Anterior cingulate cortex (tissue), 58 donors: ENCODE measurements at regions not wholly inside any gene's neighbourhood (a gene's known extent, or its start where the extent isn't known, plus 50 kb on each side); places are given as distances from the start of the nearest gene placed in this dataset.
A peak's percentile ranks its signal among the peaks of the same experiment; 100 is the strongest.
"Not testable (repeated sequence)": the region's sequence is repeated elsewhere in the genome, so short reads cannot be mapped to it uniquely, and the experiment has no call there.

Source experiments
- DNase-seq, 58 donors: peaks; one replicate each; lab custom pipeline; 2025; lab: John Stamatoyannopoulos, UW

GRCh38 chr7:53237344-53237913, 202.0 kb downstream of the POM121L12 start:
- DNase-seq = no peak

- no peak for DNase-seq
Measured at GRCh38 chr7:53238021-53238605, 202.7 kb downstream of the POM121L12 start.

DNA sequence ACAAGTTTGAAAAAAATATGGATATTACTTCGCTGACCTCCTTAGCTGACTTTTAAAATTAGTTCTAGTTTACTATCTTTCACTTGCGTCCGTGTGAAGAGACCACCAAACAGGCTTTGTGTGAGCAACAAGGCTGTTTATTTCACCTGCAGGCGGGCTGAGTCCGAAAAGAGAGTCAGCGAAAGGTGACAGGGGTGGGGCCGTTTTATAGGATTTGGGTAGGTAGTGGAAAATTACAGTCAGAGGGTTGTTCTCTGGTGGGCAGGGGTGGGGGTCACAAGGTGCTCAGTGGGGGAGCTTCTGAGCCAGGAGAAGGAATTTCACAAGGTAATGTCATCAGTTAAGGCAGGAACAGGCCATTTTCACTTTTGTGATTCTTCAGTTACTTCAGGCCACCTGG, 203.7 kb downstream of the POM121L12 start:
- DNase-seq = not testable (repeated sequence)

DNA sequence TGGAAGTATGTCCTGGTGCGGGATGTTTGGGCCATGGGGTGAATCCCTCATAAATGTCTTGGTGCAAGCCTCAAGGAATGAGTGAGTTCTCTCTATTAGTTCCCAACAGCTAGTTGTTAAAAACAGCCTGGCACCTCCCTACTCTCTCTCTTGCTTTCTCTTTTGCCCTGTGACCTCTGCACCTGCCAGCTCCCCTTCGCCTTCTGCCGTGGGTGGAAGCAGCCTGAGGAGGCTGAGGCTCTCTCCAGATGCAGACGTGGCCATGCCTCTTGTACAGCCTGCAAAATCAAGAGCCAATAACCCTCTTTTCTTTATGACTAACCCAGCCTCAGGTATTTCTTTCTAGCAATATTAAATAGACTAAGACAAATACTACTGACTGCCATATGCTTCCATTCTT, 210.3 kb downstream of the POM121L12 start:
- DNase-seq = no peak

- no peak for DNase-seq
Measured at GRCh38 chr7:53246957-53247356, 211.5 kb downstream of the POM121L12 start.

- no peak for DNase-seq
Measured at GRCh38 chr7:53252539-53252938, 217.1 kb downstream of the POM121L12 start.

DNA sequence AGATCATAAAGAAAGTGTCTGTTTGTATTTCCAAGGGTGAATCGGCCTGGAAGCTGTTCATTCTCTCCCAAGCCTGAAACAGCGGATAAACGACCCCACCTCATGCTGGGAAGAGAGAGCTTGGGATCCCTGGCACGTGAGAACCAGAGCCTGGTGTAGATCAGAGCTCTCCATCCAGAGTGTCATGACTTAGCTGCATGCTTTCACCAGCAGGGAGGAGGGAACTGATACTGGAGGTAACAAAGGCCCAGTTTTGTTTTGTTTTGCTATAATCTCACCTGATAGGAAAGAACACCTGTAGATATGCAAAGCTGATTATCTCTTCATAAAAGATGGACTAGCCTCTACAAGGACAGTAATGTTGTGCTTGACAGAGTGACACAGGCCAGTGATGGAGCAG, 236.6 kb downstream of the POM121L12 start:
- no peak for DNase-seq

GRCh38 chr7:53281312-53281711, 245.9 kb downstream of the POM121L12 start:
- DNase-seq = no peak

DNA sequence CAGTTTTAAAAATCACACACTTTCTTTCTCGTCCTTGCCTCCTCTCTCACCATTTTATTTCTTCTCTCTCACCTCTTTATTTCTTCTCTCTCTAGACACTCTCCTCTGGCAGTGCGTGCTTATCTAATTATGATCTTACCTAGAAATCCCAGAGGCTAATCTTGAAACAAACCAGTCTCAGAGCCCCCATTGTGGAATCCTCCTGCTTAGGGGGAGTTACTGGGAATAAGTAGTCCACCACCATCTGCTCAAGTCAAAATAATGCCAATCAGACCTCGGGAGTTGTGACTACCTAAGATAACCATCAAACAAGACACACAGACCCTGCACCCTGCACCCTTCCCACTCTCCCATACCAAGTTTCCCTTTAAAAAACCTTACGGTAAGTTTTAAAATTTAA, 256.9 kb downstream of the POM121L12 start:
- DNase-seq = no peak

DNA sequence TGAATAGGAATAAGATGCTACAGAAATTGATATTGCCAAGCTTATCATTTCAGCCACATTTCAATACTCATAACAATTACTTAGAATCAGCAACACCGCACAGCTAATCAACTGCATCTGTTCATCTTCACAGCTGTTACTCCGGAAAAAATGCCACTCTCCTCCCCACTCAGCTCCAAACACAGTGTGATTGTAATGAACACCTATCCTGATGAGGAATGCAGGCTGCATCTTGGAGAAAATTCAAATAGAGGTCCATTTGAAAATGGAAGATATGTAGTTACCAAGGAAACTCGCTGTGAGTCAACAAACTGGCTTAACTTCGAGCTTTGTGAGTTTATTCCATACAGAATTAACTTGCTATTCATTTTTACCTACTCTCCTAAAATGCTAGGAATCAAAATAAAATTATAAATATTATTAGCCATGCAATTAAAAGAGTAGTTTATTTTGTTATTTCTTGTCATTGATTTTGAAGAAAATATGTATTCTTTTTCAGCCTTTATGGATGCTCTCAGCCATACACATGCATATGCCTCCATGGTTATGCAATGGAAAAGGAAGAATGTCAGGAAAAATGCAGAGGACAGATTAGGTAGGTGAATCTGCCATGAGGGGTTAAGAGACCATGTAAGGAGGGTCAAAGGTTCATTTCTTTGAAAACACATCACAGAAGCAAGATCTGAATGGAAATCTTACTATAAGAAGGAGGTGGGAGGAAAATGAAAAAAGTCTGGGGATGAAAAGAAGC, 267.2 kb downstream of the POM121L12 start:
- DNase-seq = peak in 2 of 58 donors; percentile 14 to 33

DNA sequence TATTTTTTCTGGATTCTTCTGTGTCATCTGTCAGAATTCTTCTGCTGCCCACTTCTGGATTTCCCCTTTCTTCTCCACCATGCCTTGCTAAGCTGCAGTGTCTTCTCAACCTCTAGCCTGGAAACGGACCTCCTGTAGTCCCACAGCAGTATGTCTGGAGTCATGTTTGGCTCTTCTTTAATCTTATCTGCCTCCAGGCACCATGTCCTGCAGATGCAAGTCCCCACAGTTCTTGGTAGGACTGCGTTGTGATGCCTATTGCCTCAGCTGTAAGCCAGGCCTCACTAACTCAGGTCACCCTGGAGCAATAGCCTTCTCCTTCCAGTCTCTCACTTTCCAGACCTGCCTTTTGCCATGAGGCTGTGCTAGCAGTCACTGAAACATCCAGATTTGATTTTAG, 268.3 kb downstream of the POM121L12 start:
- no peak for DNase-seq

GRCh38 chr7:53306846-53307245, 271.4 kb downstream of the POM121L12 start:
- DNase-seq = no peak

GRCh38 chr7:53311205-53311604, 275.8 kb downstream of the POM121L12 start:
- no peak for DNase-seq

DNA sequence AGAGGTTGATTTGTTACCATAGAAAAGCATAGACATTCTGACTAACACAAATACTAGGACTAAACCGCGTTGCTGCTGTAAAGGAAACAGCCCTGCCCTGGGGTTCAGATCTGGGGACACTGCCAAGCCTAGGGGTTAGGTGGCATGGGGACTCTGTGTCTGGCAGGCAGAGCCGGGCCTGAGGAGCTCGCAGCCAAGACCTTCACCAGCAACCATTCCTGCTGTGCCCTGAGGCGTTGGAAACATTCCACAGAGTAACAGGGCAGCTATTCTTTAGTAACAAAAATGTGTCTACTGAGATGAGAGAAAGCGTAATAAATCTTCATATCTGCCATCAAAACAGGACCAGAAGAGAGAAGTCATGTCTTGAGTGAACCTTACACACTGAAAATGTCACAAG, 280.5 kb downstream of the POM121L12 start:
- peak in 41 of 58 donors; percentile 3 to 74 (median 32) for DNase-seq

DNA sequence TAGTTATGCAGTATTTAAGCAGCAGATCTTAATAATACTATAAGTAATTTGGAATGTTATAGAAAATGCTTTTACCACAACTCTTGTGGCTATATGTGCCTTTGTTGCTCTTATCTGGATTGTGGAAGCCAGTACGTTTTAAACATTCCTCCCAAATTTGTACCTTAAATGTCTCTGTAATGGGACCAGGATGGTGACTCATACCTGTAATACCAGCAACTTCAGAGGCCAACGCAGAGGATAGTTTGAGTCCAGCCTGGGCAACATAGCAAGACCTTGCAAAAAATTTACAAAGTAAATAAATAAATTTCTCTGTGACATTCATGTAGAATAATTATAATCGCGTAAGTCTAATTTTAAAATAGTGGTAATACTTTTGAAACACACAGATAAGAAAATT, 283.1 kb downstream of the POM121L12 start:
- no peak for DNase-seq

DNA sequence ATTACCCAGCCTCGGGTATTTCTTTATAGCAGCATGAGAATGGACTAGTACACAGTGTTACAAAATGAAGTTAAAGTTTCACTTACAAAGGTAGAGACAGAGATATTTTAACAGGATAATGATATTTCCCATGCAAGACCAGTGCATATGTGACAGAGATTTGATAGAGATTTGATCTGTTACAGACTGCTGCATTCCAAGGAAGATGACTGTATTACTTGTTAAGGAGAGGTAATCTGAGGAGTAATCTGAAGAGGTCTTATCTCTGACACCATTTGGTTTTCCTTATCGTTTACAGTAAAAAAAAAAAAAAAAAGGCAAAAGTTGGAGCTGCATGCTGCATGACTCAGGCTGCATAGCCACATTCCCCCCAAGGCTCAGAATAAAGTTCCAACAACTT, 289.6 kb downstream of the POM121L12 start:
- no peak for DNase-seq

GRCh38 chr7:53326634-53327033, 291.2 kb downstream of the POM121L12 start:
- no peak for DNase-seq

DNA sequence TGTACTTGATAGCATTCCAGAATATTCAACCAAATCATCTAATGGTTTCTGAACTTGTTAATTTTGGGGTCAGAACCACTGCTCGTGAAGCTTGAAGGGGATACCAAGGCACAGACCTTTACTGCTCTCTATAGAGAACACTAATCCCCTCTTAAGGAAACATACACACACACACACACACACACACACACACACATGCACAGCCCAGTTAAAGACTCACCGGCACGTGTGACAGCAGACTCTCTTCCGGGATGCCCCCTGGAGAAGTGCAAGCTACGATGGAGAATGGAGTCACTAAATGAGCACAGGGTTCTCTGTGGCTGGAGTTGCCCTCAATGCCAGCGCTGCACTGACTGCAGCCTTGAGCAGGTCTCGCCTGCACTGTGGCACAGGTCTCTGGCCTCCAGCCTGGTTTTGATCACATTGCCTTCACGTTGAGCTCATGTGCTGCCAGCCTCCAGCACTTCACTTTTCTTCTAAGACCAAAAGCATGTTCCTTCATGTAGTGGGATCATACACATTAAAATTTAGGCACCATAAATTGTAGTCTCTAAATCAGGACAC, 300.8 kb downstream of the POM121L12 start:
- DNase-seq = no peak

- no peak for DNase-seq
Measured at GRCh38 chr7:53340220-53340619, 304.8 kb downstream of the POM121L12 start.

GRCh38 chr7:53350241-53350640, 314.8 kb downstream of the POM121L12 start:
- peak in 3 of 58 donors; percentile 3 to 9 (median 8) for DNase-seq

DNA sequence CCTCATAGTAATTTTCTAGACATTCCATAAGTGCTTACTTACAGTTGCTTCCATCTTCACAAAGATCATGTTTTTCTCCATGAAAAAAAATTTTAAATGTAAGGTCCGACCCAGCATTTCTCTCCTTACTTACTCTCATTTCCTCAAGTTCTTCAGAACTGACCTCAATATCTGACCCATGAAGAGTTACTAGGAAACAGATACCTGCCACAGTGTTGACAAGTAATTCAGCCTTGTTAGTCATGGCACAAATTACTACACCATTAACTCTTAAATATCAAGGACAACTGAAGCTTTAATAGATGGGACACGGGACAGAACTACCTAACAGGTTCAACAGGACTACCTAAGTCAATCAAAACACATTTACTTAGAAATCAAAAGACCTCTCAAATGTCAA, 316.2 kb downstream of the POM121L12 start:
- no peak for DNase-seq

DNA sequence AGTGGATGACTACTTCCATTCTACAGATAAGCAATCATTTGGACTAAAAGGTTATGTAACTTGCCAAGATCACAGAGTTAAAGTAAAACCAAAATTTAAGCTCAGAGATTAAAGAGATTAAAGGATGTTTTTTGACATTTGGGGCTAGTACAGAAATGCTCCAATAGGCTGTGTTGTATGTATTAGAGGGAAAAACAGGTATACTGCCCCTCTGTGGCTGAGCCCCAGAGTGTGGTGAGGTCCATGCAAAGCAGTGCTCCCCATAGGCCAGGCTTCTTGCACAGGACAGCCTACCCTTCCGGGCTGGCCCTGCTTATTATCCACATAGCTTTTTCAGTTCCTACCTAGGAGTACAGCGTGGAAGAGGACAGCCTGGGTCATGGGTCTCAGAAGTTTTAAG, 322.8 kb downstream of the POM121L12 start:
- no peak for DNase-seq
